ENCODE measurements at regions not wholly inside any gene's neighbourhood (a gene's known extent, or its start where the extent isn't known, plus 50 kb on each side); places are given as distances from the start of the nearest gene placed in this dataset.

DNA sequence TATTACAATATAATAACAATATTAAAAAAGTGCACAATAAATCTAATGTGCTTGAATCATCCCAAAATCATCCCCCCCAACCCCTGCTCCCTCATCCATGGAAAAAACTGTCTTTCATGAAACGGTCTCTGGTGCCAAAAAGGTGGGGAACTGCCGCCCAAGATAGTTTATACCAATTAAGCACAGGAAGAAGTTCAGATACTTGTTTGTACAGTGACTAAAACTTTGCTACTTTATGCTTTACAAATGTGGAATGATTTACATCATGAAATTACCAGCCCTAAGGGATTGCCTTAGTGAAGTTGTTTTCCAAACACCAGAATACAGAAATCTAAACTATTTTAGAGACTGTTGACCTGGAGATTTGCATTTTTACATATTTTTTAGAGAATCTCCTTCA lies 175.6 kb downstream of the TRIM27 start:
- TF ChIP-seq, protein P1, sequence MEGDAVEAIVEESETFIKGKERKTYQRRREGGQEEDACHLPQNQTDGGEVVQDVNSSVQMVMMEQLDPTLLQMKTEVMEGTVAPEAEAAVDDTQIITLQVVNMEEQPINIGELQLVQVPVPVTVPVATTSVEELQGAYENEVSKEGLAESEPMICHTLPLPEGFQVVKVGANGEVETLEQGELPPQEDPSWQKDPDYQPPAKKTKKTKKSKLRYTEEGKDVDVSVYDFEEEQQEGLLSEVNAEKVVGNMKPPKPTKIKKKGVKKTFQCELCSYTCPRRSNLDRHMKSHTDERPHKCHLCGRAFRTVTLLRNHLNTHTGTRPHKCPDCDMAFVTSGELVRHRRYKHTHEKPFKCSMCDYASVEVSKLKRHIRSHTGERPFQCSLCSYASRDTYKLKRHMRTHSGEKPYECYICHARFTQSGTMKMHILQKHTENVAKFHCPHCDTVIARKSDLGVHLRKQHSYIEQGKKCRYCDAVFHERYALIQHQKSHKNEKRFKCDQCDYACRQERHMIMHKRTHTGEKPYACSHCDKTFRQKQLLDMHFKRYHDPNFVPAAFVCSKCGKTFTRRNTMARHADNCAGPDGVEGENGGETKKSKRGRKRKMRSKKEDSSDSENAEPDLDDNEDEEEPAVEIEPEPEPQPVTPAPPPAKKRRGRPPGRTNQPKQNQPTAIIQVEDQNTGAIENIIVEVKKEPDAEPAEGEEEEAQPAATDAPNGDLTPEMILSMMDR (conservative IDR thresholded peaks at IDR 0.05; ENCODE audit: low read depth, low read length), result no peak
- TF ChIP-seq EZH2 (IDR thresholded peaks at IDR 0.05; ENCODE audit: borderline replicate concordance, low read depth, low read length, poor library complexity, severe bottlenecking), result no peak
